Activated naive CD4-positive, alpha-beta T cell treated with anti-CD3 and anti-CD28 coated beads, Interleukin-2, amount 50 U/mL, for 16 hours (primary cell): ENCODE measurements at regions not wholly inside any gene's neighbourhood (a gene's known extent, or its start where the extent isn't known, plus 50 kb on each side); places are given as distances from the start of the nearest gene placed in this dataset.
"Not testable (repeated sequence)": the region's sequence is repeated elsewhere in the genome, so short reads cannot be mapped to it uniquely, and the experiment has no call there.

ENCODE experiments used
- DNase-seq: peaks from one replicate; pipeline ENCODE4 v3.0.0-alpha.2; 2020

- DNase-seq, result peak; percentile 12
These were observed 408.3 kb upstream of the PLXNA2 start for GRCh38 chr1:208652296-208653160.

GRCh38 chr1:208653426-208653825, 409.2 kb upstream of the PLXNA2 start:
- no peak for DNase-seq

GRCh38 chr1:208654241-208654640, 410.1 kb upstream of the PLXNA2 start:
- no peak for DNase-seq

GRCh38 chr1:208665936-208666335, 421.8 kb upstream of the PLXNA2 start:
- DNase-seq, result no peak

- no peak for DNase-seq
These were observed 424.8 kb upstream of the PLXNA2 start for GRCh38 chr1:208668991-208669390.

- no peak for DNase-seq
These were observed 426.6 kb upstream of the PLXNA2 start for GRCh38 chr1:208670778-208671177.

GRCh38 chr1:208681878-208682663, 437.9 kb upstream of the PLXNA2 start:
- no peak for DNase-seq

- no peak for DNase-seq
These were observed 438.5 kb upstream of the PLXNA2 start for GRCh38 chr1:208682664-208683013.

- DNase-seq, result no peak
These were observed 439.0 kb upstream of the PLXNA2 start for GRCh38 chr1:208683141-208683540.

- no peak for DNase-seq
These were observed 440.0 kb upstream of the PLXNA2 start for GRCh38 chr1:208684192-208684591.

- no peak for DNase-seq
These were observed 442.4 kb upstream of the PLXNA2 start for GRCh38 chr1:208686592-208686991.

- no peak for DNase-seq
These were observed 444.6 kb upstream of the PLXNA2 start for GRCh38 chr1:208688656-208689315.

- no peak for DNase-seq
These were observed 446.8 kb upstream of the PLXNA2 start for GRCh38 chr1:208691012-208691411.

GRCh38 chr1:208709981-208710380, 465.8 kb upstream of the PLXNA2 start:
- no peak for DNase-seq

- no peak for DNase-seq
These were observed 470.1 kb upstream of the PLXNA2 start for GRCh38 chr1:208714323-208714722.

- DNase-seq, result no peak
These were observed 473.3 kb upstream of the PLXNA2 start for GRCh38 chr1:208717525-208717924.

GRCh38 chr1:208722592-208722991, 478.4 kb upstream of the PLXNA2 start:
- DNase-seq, result no peak

GRCh38 chr1:208724079-208724478, 479.9 kb upstream of the PLXNA2 start:
- no peak for DNase-seq

- DNase-seq, result no peak
These were observed 484.6 kb upstream of the PLXNA2 start for GRCh38 chr1:208728815-208729214.

- DNase-seq, result no peak
These were observed 488.0 kb upstream of the PLXNA2 start for GRCh38 chr1:208731981-208732821.

GRCh38 chr1:208737161-208737560, 493.0 kb upstream of the PLXNA2 start:
- DNase-seq, result no peak

- no peak for DNase-seq
These were observed 493.7 kb upstream of the PLXNA2 start for GRCh38 chr1:208737922-208738321.

GRCh38 chr1:208739636-208740035, 495.5 kb upstream of the PLXNA2 start:
- not testable (repeated sequence) for DNase-seq
